CD4-positive, alpha-beta T cell treated with Interleukin-2 at 100 ng/mL for 4 hours (primary cell): ENCODE measurements at regions not wholly inside any gene's neighbourhood (a gene's known extent, or its start where the extent isn't known, plus 50 kb on each side); places are given as distances from the start of the nearest gene placed in this dataset.

ENCODE experiments used
- DNase-seq: peaks from one replicate; pipeline ENCODE4 v3.0.0-alpha.2; 2020; ENCODE audit warnings: low spot score

DNA sequence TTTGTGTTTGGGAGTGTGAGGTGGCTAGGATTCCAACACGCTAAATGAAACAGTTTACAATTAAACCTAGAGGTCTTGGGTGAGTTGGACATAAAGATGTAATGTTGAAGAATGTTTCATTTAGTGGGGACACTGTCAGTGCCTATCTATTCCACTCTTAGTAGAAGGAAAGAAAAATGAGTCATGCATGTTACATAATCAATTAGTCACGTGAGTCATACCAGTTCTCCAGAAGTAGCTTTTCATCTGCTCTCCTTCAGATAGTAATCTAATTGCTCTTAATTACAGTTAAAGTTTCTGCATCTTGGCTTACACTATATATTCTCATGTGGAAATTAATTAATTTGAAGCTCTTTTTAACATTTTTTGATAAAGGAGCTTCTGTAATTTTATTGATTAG, 115.7 kb upstream of the P2RY1 start:
- no peak for DNase-seq

DNA sequence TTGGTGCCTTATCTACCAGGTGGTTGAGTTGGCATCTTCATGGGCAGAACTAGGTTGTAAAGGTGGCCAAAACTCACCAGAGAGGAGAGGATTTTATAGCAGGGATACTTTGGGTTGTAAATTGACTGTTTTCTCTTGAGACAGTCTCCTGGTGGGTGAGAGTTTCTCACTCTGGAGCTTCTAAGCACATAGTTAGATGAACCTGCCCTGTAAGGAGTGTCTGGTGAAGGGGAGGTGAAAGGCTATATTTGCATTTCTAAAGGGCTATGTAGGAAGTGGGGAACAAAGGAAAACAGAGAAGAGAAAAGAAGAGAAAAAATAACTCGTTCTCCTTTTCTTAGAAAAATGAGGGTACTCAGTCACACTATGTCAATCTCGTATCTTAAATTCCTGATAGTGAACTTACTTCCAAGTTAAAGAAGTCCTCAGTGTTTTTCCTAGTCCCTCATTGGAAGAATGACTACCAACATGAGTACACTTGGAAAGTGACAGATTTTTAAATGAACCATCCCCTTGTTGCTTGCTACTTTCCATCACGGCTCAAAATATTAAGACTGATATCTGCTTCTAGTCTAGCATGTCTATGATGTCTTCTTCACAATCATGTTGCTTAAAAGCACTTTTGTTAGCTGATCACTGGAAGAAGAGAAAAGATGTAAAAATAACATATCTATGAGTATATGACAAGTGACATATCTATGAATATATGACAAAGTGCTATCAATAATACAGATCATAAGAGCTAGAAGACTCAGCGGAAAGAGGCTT, 113.8 kb upstream of the P2RY1 start:
- DNase-seq: no peak

DNA sequence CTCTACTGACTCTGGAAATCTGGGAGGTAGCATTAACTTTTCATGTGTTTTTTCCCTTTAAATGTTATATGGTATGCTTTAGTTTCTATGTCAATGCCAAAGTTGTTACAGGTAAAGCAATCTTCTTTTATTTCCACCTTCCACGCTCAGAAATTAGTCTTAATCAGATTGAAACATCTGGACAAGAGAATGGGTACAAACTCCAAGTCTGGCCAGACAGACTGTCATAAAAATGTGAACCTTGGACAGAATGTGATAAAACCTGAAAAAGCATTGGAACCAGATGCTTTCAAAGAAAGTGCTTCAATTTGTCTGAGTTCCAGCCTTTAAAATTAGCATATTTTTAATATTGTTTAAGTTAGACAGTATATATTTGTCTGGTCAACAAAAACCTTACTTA, 110.7 kb upstream of the P2RY1 start:
- no peak for DNase-seq

DNA sequence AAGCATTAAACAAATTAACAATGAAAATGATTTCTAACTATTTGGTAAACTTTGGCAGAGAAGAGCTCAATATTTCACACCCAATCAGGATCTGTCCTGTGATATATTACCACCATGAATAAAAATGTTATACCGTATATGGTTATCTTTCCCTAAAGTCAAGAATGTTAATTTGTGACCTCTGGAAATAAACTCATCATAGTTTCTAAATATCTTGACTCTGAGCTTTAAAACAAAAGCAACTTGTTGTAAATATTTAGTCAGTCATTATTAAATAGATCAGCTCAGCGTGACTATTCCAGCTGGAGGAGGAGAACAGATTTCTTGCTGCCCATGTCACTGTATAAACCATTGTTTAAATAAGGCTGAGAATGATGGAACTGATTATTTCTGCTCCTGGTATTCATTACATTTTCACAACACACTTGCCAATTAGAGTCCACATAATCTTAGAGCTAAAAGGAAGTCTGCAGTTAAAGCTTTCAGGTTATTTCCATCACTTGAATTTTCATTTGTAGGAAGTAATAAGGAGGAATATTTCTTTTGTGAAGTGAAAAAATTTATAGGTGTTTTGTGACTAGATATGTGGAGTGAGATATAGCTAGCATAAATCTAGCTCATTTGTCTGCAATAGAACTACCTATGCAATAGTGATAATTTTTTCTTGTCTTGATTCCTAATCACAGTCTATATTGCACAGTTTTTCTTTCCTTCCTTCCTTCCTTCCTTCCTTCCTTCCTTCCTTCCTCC, 106.5 kb upstream of the P2RY1 start:
- no peak for DNase-seq

DNA sequence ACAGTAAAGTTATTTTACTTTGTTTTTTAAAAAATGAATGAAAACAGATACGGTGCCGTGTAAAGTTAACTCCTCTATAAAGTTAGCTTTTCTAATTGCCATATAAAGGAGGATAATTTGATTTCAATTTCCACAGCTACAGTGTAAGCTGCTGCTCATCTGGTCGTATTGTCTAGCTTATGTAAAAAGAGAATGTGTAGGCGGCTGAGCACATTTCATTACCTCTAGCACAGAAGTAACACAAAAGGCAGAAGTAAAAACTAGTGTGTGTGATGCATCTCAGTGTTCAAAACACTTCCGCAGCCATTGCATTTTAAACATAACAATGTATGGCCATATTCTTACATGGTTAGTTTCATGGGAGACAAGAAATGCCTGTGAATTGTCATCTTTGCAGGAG, 105.0 kb upstream of the P2RY1 start:
- no peak for DNase-seq

DNA sequence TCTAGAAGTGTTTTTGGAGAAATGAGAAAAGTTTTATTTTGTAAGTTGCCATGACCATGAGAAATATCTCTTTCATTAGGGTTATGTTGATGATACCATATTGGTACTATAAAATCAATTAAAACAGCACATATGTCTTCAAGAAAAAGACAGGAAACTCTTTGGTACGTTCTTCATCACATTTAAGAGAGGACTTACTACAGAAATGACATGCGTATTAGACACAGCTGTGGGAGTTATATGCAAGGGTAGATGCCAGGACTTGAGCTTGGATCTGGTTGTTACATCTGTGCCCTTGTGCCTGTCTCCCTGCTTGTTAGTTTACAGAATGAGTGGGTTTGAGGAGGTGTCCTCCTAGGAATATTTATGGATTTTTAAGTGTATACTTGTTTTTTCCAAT, 103.4 kb upstream of the P2RY1 start:
- no peak for DNase-seq

DNA sequence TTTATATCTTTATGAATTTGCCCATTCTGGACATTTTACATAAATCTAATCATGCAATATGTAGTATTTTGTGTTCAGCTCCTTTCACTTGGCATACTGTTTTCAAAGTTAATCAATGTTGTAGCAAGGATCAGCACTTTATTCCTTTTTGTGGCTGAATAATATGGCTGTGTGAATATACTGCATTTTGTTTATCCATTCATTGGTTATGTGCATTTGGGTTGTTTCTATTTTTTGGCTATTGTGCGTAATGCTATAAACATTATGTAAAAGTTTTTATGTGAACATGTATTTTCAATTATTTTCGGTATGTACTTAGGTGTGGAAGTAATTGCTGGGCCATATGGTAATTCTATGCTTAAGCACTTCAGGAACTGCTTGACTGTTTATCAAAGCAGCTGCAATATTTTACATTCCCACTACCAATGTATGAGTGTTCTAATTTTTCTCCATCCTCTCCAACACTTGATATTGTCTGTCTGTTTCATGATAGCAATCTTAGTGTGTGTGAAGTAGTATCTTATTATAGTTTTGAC, 101.3 kb upstream of the P2RY1 start:
- no peak for DNase-seq

DNA sequence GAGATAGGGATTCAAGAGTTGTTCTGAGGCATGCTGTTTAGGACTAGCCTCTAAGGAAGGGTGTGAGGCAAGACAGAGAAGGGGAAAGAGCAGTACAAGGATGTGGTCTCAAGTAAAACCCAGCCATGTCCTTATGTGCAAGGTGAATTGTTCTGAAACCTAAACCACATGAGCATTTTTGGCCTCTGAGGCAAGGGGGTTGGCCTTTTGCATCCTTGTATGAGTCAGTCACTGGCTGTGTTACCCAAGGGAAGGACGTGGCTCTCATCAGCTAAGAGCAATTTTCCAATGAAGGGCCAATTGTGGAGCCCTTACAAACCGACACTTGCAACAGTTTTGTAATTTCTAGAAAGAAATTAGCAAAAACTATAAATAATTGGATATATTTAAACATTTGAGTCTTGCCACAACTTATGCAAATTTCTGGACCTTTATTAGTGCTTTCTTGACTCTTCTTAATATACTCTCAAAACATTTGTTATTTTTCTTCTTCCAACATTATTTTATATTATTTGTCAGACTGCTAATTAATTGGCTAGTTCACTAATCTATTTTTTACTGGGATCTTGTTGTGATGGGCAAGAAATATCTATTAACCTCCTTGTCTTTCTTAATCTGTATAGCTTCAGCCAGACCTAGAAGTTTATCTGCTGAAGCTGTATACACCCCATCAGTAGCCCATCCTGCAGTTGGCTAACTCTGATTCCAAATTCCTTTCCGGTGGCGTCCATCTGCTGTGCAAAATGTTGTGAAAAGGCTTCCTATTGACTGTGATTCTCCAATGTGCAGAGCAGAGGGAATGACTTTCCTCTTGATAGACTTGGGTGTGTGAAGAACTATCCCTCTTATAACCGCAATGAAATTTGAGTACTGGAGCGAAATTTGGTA, 97.7 kb upstream of the P2RY1 start:
- DNase-seq: no peak

DNA sequence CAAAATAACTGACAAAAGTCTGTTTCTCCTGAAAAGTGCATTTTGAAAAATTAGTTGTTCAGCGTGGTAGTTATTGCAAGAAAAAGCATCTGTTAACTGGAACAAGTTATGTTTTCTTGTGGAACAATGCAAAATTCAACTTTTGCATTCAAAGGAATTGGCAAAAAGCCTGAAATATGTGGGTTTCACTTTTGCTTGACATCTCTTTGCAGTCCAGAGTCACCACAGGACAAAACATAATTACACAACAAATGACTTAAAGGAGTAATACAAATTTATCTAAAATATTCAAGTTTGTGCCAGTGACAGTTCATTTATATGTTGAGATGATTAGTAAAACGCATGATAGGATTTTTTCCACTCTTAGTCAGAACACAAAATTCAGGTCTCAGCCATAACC, 96.3 kb upstream of the P2RY1 start:
- DNase-seq: no peak

DNA sequence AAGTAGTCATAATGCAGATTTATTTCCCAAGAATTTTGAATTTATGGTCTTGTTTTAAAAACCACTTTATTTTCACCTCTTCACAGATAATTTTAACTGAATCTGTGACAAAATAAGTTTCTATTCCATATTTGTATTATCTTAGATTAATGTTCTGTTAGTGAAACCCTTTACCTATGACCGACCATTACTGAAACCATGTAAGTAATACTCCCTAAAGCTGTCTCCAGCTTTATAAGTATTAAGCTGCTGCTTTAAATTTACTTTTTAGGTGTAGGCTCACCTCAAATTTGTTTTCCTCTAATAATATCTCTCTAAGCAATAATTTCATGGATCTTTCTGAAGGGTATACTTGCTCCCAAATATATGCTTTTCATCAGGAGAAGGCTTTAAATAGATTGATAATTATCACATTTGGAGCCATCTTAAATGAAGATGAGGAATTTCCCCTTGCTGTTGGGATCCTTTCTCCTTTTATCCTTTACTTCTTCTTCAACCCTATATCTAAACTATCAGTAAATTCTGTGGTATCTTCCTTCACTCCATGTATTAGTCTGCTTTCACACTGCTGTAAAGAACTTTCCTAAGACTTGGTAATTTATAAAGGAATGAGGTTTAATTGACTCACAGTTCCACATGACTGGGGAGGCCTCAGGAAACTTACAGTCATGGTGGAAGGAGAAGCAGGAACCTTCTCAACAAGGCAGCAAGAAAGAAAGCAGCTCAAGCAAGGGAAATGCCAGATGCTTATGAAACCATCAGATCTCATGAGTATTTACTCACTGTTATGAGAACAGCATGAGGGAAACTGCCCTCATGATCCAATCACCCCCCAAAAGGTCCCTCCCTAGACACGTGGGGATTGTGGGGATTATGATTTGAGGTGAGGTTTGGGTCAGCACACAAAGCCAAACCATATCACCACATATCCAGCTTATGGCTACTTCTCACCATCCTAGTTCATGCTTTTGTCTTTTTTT, 92.3 kb upstream of the P2RY1 start:
- no peak for DNase-seq

DNA sequence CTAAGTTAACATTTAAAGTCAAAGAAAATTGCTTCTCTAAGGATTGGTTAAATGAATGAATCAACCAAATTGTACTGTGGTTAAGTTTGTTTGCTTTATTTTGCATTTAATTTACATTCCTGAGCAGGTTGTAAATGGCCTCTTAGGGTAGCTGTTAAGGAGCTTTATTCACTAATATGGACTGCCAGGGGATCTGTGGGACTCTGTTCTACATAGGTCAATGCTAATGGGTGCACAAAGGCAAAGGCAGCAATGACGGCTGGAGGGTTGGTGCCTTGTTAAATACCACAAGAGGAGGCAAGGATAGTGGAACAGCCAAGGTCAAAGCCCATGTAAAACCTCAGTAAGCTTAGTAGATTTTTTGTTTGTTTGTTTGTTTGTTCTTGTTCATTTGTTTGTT, 89.3 kb upstream of the P2RY1 start:
- DNase-seq: no peak

DNA sequence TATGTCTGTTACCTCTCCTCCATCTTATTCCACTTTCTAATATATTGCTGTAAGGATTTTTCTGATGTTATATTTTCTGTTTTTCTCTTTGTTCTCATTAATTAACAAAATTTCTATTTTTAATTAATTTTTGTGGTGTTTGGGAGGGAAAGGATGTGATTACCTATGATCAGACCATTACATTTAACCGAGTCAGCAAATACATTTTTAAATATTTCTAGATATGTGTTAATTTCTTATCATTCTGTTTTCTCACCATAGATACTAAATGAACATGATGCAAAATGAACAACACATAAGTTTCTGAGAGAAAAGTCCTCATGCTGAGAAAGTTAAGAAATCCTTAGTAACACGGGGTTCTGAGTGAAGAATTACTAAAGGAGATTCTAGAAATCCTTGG, 80.6 kb upstream of the P2RY1 start:
- DNase-seq: no peak

DNA sequence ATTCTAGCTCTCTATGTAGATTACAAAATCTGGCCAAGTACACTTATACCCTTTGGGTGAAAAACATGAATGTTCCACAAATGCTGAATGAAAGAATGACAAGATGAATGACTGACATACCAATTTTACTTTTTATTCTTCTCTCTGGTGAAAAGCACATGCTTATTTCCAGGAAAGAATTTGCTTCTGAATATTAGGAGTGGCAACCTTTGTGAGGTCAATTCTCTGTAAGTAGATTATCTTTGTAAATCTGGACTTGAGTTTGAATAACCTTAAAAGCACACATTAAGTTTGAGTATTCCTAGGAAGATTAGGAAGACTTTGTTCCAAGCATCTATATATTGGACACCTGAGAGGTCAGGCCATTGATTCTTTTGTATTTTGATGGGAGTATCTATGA, 78.1 kb upstream of the P2RY1 start:
- no peak for DNase-seq

DNA sequence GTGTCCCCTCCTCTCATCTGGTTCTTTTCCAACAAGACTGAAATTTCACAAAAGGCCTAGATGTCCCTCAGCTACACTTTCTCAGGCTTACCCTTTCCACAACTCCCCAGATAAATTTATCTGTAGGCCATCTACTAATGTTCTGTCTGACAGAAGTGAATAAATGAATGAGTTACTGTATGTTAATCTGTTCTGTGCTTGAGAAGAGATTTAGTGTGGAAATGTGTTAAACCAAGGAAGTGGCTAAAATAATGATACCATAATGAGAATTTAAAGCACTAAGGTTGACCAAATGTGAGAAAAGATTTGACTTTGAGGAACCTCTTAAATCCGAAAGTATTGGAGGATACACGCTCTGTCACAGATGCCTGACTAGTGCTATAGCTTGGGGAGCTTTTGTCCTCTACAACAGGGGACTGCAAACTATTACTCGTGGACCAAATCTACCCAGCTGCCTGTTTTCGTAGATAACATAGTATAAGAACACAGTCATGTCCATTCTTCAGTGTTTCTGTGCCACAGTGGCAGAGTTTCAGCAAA, 74.8 kb upstream of the P2RY1 start:
- DNase-seq: no peak

DNA sequence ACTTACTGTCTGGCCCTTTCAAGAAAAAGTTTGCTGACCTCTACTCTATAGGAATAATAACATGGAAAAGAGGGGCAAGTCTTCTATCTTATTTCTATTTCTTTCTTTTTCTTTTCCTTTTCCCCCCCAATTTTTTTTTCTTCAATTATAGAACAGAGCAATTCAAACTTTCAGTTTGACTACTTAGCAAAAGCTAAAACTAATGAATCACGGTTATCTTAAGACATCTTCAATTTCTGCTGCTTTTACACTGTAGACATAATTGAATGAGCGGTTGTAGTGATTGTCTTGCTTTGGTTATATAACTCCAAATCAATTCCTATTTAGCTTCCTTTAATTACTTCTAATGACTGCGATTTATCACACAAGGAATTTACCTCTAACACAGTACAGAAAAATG, 74.3 kb upstream of the P2RY1 start:
- DNase-seq: no peak

DNA sequence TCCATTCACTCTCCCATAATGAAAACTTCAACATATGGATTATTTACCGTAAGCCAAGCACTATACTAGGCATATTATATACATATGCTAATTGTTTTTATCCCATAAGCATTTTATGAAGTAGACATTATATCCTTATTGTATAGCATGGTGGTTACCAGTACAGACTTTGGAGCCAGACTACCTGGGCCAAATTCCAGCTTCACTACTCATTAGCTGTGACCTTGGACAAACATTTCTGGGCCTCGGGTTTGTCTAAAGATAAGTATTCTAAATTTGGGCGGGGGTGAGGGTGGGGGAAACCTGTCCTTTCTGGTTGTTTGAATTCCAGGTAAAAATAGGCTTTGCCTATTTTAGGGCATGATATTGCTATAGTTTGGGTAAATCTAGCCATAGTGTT, 66.5 kb upstream of the P2RY1 start:
- DNase-seq: no peak

DNA sequence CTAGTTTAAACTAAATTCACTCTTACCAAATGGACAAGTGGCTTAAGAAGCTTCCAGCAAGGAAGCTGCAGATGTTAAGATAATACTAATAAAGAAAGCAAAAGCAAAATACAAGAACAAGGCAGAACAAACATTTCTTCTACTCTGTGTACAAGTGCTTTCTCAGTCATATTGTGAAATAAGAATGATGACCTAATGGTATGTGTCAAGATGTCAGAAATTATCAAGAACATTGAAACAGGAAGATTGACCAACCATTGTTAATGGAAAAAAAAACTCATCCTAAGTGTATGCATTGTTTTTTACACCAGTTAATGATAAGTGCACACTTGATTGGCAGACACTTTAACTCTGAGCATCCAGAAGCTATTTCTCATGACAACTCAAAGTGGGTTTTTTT, 65.4 kb upstream of the P2RY1 start:
- no peak for DNase-seq

DNA sequence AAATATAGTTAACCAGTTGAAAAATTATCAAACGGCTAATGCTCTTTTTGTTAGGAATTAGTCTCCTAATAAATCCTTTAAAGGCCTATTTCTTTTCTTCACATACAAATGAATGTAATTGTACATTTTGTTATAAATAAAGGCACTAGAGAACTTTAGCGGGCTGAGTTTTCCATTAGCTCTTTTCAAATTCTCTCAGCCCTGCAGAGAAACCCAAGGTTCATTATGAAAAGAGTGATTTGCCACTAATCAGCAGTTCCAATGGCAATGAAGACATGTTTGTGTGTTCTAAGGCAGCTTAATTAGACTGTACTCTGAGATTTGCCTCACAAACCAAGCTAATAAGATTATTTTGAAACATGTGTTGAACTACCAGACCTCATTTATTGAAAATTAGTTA, 64.6 kb upstream of the P2RY1 start:
- no peak for DNase-seq

DNA sequence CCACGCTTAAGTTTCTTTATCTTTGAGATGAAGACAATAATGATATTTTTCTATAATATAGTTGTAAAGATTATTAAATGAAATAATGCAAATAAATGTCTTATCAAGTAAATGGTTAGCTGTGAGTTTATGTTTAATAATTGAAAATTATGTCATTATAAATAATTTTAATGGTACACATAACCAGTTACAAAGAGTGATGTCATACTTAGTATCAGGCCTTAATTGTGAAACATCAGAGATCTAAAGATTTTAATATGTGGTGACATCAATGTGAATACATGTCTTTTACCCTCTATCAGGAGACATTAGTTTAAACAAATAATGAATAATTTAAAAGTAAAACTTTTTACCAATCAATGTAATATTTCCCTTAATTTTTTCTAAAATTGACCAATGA, 63.8 kb upstream of the P2RY1 start:
- DNase-seq: no peak

DNA sequence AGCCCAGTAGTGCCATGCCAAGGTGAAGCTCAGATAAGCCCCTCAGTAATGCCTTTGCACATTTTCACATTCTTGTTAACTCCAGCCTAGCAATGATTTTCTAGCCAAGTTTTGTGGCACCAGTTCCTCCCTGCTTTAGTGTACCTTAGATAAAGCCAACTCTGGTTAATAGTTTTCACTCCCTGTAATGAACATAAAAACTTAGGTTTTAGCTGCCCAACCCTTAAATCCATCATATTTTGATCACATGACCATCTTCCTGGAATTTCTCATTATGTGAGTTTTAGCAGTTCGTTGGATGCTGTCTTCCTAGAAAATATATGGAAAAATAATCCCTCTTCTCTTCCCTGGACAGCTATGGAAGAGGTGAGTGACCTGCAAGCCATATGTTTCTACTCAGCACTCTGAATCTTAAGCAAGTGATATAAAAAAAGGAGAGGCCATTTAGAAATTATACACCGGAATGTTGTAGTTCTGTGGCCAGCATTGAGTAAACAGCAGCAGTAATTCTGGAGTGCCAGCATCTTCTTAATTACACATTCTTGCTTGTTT, 62.2 kb upstream of the P2RY1 start:
- no peak for DNase-seq

DNA sequence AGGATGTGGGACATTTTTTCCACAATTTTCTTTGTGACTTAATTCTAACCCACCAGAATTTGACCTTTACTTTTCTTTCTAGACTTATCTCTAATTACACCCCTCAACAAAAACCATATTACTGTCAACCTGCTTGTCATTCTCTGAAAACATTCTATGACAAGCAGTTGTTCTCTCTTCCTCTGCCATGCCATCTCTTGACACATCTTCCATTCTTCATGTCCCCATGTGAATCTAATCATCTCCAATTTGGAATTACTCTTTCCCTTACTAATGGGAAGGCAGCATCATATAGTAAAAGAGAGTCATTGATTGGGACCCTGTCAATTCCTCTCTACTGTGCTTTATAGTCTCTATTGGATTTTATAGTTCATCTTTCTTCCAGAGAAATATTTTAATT, 61.3 kb upstream of the P2RY1 start:
- no peak for DNase-seq
